DMS53 treated with DMSO at 0.1 percent for 48 hours (cell line): ENCODE measurements at regions not wholly inside any gene's neighbourhood (a gene's known extent, or its start where the extent isn't known, plus 50 kb on each side); places are given as distances from the start of the nearest gene placed in this dataset.

Experiments
- DNase-seq: peaks from one replicate; lab custom pipeline; 2025; ENCODE audit not compliant: unreplicated experiment; lab: John Stamatoyannopoulos, UW

DNA sequence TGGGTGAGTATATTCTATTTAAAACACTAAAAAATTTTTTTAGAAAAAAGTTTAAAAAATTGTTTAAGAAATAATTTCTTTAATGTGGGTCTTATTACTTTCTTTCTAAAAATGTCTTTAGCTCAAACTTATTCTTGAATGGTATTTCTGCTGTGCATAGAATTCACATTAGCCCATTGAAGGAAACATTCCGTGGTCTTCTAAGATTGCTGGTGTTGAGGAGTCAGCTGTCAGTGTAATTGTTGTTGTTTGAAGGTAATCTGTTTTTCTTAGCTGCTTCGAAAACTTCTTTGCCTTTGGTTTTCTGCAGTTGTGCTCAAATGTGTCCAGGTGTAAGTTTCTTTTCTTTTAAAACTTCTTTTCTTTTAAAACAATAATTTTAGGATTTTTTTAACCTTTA is 85.4 kb upstream of the KLF12 start:
- no peak for DNase-seq

DNA sequence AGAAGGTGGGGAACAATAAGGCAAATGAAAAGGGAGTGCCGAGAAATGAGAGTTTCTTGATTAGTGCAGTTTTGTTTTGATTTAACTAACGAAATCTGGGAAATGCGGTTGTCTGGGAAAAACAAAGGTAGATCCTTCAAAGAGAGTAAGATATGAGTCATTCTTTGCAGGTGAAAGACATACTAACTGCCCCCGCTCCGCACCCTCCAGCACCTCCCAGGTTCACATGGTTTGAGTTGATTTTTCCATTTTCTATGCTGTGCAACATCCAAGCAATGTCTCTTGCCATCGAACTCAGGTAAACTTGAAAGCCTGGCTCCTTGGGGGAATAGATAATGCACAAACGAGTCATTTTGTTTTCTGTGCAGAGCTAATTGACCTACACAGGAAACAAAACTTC is 84.1 kb upstream of the KLF12 start:
- DNase-seq = no peak

GRCh38 chr13:74217811-74218210 is 83.6 kb upstream of the KLF12 start:
- DNase-seq = no peak

DNA sequence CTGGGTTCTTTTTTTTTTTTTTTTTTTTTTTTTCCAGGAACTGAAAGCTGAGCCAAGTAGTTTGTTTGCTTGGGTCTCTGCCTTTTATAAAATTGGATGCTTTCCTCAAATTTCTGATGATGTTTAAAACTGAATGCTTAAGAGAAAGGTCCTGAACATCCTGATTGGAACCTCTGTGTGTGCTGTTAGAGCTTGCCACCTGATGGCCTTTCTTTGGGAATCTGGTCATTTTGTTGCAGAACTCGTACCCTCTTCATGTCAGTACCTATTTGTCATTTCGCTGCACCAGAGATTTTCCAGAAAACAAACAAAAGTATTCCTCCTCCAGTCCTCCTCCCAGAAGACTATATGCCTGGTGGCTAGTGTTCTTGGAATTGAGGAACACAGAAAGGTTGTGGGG is 81.2 kb upstream of the KLF12 start:
- DNase-seq = no peak

DNA sequence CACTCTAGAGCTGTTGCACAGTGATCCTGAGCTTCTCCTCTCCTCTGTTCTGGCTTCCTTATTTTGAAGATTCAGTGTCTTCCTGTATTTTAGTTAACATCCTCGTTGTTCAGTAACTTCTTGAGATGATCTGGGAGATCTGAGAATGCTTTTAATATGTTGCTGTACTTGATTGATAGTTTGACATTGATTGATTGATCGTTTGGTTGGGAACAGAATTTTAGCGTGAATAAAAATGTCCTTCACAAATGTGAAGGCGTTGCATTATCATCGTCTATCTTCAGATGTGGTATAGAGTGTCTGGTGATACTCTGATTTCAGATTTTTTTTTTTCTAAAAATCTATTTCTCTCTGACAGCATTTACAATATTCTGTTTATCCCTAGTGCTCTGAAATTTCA is 80.1 kb upstream of the KLF12 start:
- no peak for DNase-seq

DNA sequence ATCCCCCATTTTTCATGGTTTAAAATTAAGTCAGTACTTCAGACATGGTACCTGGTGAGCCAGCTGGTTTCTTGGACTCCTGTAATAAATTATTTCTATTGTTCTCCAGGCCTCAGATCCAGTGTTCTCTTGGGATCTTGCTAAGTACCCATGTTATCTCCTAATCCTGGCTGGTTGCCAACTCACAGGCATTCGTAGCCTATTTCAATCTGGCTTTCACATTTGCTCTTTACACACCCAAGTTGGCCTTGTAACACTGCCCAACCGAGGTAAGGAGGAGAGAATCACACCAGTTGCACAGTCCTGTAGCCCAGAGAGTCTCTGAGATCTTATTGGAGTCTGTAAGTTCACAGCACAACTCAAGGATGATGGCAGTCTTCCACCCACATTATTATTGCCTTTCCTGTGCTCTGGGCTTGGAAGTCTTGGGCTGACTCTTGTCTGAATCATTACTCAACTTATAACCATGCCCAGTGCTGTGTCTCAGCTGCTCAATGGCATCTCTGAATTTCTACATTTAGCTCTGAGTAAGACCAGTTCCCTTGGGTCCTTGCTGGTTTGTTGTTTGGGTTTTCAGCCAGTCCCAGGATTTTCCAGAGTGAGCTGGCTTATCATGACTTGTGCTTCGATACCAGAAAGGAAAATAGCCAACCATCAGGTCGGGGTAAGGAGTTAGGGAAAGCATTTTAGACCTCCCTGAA is 76.6 kb upstream of the KLF12 start:
- DNase-seq = no peak

- no peak for DNase-seq
Observed at GRCh38 chr13:74206855-74207254, 72.7 kb upstream of the KLF12 start.

- DNase-seq = no peak
Observed at GRCh38 chr13:74206061-74206561, 71.9 kb upstream of the KLF12 start.

GRCh38 chr13:74205313-74205690 is 71.1 kb upstream of the KLF12 start:
- no peak for DNase-seq

GRCh38 chr13:74204602-74205312 is 70.6 kb upstream of the KLF12 start:
- DNase-seq = no peak

GRCh38 chr13:74203576-74203975 is 69.4 kb upstream of the KLF12 start:
- DNase-seq = no peak

GRCh38 chr13:74202129-74202813 is 68.1 kb upstream of the KLF12 start:
- no peak for DNase-seq

DNA sequence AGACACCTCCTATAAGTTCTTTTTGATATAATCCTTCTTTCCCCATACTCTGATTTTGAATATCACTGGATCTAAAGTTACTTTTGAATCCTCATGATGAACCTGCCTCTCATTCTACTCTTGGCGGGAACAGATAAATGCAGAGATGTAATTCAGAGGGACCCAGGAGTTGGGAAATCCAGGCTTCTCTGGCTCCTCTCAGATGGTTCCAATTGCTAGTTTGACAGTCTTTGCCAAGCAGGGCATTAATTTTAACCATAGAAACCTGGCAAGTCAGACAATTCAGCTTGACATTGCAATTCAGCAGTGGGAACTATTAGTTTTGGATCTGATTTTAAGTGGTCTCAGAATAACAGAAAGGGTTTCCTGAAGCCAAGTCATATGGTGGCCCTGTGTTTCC is 67.3 kb upstream of the KLF12 start:
- DNase-seq = no peak

DNA sequence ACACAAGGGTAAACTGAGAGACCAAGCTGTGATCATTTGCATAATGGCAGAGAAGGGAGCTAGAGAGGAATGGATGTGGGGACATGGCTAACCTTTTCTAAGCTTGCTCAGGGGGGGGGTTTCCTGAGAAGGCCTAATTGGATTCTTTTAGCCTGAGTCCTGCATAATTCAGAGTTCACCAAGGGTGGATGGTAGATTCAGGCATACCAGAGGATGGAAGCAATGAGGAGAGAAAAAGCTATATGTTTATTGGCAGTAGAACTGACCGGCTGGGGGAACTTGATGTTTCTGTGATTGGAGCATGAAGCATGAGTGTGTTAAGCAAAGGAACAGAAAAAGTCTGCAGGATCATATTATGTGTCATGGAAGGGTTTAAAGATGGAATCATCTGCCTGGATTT is 65.9 kb upstream of the KLF12 start:
- DNase-seq = no peak

DNA sequence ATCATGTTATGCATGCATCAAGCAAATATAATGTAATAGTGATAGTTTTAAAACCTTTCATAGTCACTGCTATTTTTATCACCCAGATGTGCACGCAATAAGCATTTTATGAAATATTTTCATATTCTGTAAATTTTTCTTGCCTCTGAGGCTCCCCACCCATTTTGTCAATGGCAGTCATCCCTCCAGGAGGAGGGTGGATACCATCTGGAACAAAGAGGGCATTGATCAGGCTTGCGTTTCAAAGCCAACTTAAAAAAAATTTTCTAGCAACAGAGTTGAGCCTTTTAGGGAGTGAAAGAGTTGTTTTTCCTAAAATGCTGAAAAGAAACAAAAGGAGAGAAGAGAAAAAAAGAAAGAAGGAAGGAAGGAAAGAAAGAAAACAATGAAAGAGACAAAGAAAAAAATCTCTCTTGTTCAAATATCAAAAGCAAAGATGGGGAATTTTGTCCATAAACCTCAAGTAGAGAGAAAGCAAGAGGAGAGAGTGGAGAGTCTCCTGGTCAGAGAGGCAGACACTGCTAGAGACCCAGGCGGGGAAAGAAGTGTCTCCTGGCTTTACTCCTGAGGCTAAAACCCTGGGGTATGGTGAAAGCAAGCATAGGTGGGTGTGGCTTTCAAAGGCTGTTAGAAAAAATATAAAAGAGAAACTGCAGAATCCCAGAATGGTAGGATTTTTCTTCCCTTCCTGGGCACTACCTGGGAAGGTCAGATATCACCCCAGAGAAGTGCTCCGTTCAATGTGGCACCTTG is 63.6 kb upstream of the KLF12 start:
- no peak for DNase-seq

DNA sequence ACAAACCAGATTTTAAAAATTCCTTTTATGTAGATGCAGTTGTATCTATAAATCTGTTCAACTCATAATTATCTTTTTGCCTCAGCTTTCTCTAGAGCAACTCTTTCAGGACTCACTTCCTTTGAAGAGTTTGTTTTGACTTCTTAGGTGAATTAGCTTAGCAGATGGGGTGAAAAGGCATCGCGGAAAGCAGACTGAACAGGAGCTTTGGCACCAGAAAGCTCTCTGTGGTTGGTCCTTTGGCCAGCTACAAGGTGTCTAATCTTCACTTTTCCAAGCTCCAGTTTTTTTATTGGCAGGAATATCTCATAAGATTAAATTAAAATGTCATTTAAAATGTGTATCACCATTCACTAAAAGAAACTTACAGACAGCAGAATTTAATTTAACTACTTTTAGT is 60.6 kb upstream of the KLF12 start:
- no peak for DNase-seq

DNA sequence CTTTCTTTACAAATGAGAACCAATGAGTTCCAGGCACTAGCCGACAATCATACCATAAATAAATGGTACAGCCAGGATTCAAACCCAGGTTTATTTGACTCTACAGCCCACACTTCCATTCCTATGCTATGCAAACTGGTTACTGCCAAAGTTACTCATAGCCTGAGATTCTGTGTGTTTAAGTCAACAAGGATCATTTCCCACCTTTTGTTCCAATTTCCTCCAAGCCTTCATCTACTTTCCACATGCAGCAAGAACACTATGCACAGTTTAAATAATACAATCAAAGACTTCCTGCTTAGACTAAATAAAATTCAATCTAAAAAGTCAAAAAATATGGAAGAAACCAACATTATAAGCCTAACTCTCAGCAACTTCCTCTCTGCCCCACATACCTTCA is 59.2 kb upstream of the KLF12 start:
- no peak for DNase-seq

DNA sequence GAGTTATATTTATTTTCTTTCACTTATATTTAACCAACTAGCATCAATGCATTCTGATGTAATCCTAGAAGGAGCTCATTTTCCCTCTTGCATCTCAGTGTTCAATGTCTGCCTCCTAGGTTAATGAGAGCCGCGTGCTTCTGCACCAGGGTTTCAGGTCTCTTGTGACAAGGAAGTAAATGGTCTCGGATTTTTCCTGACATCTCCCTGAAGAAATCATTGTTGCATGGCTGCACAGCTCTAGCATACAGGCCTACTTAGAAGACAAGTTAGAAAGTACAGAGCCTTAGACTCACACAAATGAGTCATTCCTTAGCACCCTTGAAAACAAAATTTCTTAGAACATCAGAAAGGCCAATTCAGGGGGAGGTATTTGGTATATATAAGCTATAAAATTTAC is 57.2 kb upstream of the KLF12 start:
- no peak for DNase-seq

- DNase-seq = no peak
Observed at GRCh38 chr13:74190999-74191398, 56.8 kb upstream of the KLF12 start.

- no peak for DNase-seq
Observed at GRCh38 chr13:74187564-74187963, 53.4 kb upstream of the KLF12 start.

- no peak for DNase-seq
Observed at GRCh38 chr13:74184283-74184682, 50.1 kb upstream of the KLF12 start.
